Activated T-cell treated with anti-CD3 and anti-CD28 coated beads for 4 hours (primary cell): ENCODE measurements at regions not wholly inside any gene's neighbourhood (a gene's known extent, or its start where the extent isn't known, plus 50 kb on each side); places are given as distances from the start of the nearest gene placed in this dataset.

Experiments used
- DNase-seq: peaks from one replicate; pipeline ENCODE4 v3.0.0-alpha.2; 2020

DNA sequence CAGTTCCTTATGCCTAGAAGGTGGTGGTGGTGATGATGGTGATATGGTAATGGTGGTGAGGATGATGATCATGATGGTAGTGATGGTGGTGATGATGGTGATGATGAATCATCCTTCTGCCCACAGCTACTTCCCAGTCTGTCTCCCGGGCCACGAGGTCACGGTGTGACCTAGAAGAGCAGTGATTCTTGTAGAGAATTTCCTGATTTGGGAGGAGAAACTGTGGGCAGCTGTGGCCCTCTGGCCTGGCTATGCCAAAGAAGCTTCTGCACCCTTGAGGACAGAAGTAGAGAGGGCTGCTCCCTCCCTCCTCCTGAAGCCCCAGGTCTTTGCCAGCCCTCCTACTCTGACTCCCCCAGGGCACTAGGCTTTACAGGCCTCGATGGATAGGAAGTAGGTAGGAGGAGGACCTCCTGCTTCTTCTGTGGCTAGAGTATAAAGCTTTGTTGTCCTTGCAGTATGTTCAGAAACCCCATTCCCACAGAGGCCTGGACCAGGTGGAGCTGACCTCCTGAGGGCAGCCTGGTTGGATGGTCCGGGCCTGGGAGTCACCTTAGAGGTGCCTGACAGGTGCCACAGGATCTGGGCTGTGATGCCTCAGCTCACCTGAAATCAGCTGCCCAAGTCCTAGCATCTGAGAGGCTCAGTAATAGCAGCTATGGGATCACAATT is 57.9 kb upstream of the EPAS1 start:
- DNase-seq: no peak

DNA sequence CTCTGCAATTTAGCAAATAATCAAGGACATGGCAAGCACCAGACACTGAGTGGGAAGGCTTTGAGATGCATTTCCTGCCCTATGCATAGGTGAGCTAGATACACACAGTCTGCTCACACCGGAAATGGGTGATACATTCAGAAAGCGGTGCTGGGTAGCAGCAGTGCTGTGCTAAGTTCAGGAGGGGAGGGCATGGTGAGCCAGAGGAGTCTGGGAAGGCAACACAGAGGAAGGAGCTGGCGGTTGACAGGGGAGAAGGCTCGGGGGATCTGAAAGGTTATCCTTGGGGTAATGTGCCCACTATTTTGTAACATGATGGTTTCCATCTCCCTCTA is 57.4 kb upstream of the EPAS1 start:
- peak; percentile 36 for DNase-seq

DNA sequence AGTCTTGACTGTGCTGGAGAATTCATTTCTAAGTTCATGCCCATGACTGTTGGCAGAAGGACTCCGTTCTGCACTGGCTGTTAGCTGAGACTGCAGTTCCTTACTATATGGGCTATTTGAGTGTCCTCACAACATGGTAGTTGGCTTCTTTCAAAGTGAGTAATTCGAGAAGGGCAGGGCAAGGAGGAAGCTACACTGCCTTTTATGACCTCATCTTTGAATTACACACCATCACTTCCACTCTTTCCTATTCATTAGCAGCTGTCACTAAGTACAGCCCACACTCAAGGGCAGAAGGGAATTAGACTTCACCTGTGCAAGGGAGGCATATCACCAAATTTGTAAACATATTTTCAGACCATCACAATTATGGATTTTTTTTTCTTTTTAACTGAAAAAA is 55.9 kb upstream of the EPAS1 start:
- DNase-seq: no peak

DNA sequence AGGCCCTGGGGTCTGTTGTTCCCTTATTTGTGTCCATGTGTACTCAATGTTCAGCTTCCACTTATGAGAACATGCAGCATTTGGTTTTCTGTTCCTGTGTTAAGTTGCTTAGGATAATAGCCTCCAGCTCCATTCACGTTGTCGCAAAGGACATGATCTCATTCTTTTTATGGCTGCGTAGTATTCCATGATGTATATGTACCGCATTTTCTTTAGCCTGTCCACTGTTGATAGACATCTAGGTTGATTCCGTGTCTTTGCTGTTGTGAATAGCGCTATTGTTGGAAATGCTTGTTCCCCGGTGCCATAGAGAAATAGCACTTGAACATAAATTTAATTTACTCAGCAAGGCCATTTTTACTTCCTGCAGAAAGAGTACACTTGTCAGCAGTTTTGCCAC is 51.3 kb upstream of the EPAS1 start:
- no peak for DNase-seq

DNA sequence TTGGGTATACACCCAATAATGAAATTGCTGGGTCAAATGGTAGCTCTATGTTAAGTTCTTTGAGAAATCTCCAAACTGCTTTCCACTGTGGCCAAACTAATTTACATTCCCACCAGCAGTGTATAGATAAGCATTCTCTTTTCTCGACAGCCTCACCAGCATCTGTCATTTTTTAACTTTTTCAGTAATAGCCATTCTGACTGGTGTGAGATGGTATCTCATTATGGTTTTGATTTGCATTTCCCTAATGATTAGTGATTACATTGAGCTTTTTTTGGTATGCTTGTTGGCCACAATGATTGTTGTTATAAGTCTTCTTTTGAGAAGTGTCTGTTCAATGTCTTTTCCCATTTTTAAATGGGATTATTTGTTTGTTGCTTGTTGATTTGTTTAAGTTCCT is 50.4 kb upstream of the EPAS1 start:
- no peak for DNase-seq
